DOHH2 (cell line): ENCODE measurements at regions not wholly inside any gene's neighbourhood (a gene's known extent, or its start where the extent isn't known, plus 50 kb on each side); places are given as distances from the start of the nearest gene placed in this dataset.

Experiments
- EZH2phosphoT487 ChIP-seq: fragments of 200-600 bp; sonication (generic); IDR thresholded peaks from 2 replicates; pipeline ENCODE4 v1.6.1; 2017; ENCODE audit warnings: borderline replicate concordance, mild to moderate bottlenecking, antibody characterized with exemption, low read length, moderate library complexity, mixed read lengths
- TF ChIP-seq, protein P1 (sequence below): fragments of 200-600 bp; sonication (generic); IDR thresholded peaks from one replicate; pipeline ENCODE4 v1.5.1; 2014; ENCODE audit warnings: antibody characterized with exemption, mild to moderate bottlenecking, low read depth, low read length; ENCODE audit not compliant: poor library complexity, severe bottlenecking

- TF ChIP-seq, protein P1, sequence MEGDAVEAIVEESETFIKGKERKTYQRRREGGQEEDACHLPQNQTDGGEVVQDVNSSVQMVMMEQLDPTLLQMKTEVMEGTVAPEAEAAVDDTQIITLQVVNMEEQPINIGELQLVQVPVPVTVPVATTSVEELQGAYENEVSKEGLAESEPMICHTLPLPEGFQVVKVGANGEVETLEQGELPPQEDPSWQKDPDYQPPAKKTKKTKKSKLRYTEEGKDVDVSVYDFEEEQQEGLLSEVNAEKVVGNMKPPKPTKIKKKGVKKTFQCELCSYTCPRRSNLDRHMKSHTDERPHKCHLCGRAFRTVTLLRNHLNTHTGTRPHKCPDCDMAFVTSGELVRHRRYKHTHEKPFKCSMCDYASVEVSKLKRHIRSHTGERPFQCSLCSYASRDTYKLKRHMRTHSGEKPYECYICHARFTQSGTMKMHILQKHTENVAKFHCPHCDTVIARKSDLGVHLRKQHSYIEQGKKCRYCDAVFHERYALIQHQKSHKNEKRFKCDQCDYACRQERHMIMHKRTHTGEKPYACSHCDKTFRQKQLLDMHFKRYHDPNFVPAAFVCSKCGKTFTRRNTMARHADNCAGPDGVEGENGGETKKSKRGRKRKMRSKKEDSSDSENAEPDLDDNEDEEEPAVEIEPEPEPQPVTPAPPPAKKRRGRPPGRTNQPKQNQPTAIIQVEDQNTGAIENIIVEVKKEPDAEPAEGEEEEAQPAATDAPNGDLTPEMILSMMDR, result no peak
- TF ChIP-seq EZH2phosphoT487, result no peak
These were observed 477.5 kb upstream of the ADARB2 start for GRCh38 chr10:2214805-2215204.
